Stimulated activated memory B cell treated with anti-CD40 and anti-IgM and Interleukin-4, amounts not matched to agents 10 μg/mL and 1 μg/mL and 100 μg/mL, for 72 hours (primary cell): ENCODE measurements at regions not wholly inside any gene's neighbourhood (a gene's known extent, or its start where the extent isn't known, plus 50 kb on each side); places are given as distances from the start of the nearest gene placed in this dataset.
A peak's percentile ranks its signal among the peaks of the same experiment; 100 is the strongest.
"Not testable (repeated sequence)": the region's sequence is repeated elsewhere in the genome, so short reads cannot be mapped to it uniquely, and the experiment has no call there.

Experiments
- ATAC-seq: fragments of 150-1000 bp; cut with Tn5 transposase; 2 replicates; pipeline ENCODE4 v1.10.0; 2021
- H3K27ac Mint-ChIP-seq: one replicate; pipeline ENCODE4 v1.8.0; 2022; ENCODE audit warnings: mild to moderate bottlenecking, mixed read lengths
- H3K27me3 Mint-ChIP-seq: one replicate; pipeline ENCODE4 v1.8.0; 2022; ENCODE audit warnings: mixed read lengths
- H3K36me3 Mint-ChIP-seq: one replicate; pipeline ENCODE4 v1.8.0; 2022; ENCODE audit warnings: mixed read lengths
- H3K4me1 Mint-ChIP-seq: one replicate; pipeline ENCODE4 v1.8.0; 2022; ENCODE audit warnings: mixed read lengths
- H3K4me3 Mint-ChIP-seq: one replicate; pipeline ENCODE4 v1.8.0; 2022; ENCODE audit warnings: mild to moderate bottlenecking, moderate library complexity, mixed read lengths
- H3K9me3 Mint-ChIP-seq: one replicate; pipeline ENCODE4 v1.8.0; 2022; ENCODE audit warnings: mixed read lengths

DNA sequence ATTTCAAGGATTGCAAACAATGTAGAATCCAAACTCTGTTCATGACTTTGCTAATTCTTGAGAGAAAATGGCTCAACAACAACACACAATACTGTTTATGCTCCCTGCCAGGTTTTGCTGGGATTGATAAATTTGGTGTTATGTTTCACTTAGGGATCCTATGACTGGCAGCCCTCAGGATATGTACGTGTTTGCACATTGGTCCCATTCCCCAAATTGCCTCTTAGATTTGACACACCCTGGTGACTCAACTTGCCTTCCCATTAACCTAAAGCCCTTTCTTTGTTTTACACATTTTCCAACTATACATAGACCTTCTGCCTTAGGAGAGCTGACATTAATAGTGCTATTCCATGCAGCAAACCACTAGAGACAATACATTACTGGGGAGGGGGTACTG is 809.4 kb upstream of the AMELY start:
- no peaks in the 10 kb centered on the region for H3K9me3 Mint-ChIP-seq
- ATAC-seq, result no peak
- no peaks in the 10 kb centered on the region for H3K36me3 Mint-ChIP-seq
- H3K27ac Mint-ChIP-seq, result peak overlapping the region; percentile 86
- peaks cover 43% of the 10 kb centered on the region for H3K4me1 Mint-ChIP-seq
- H3K4me3 Mint-ChIP-seq, result no peak overlapping the region
- no peaks in the 10 kb centered on the region for H3K27me3 Mint-ChIP-seq

DNA sequence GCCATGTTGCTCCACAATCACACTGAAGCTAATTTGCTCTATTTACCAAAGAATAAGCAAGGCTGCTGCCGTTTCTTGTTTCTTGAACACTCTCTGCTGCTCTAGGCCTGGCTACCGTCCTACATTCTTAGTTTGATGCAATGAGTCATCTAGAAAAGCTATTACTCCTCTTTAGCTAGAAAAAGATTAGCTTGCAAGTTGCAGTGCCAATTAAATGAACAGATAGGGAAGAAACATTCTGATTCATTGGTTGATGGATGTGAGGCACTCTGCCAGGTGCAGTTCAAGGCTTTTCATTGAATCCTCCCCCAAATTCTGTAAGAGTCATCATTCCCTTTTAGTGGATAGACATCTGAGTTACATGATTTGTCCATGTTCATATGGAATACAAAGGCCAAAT is 807.7 kb upstream of the AMELY start:
- ATAC-seq, result no peak
- Mint-ChIP-seq H3K4me1 (peaks cover 30% of the 10 kb centered on the region), H3K36me3 (no peaks in the 10 kb centered on the region), H3K4me3 (no peak overlapping the region), H3K9me3 (no peaks in the 10 kb centered on the region), H3K27ac (no peak overlapping the region), H3K27me3 (no peaks in the 10 kb centered on the region)

DNA sequence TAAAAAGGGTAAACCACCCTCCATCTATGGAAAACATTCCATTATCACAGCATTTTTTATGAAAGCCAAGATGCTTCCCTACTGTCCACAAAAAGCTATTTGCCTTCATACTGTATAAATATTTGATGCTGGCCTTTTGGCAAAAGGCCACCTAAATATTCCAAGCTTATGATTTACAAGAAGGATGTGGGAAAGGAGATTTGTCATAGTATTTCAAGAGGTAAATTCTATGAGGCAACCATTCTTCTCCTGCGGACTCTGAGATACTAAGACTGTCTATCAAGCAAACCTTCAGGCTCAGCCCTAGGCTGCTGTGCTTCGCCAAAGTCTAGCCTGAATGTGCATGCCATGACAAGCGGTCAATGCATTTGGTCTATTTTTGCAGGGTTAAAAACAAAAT is 807.1 kb upstream of the AMELY start:
- peaks cover 25% of the 10 kb centered on the region for H3K4me1 Mint-ChIP-seq
- H3K36me3 Mint-ChIP-seq, result no peaks in the 10 kb centered on the region
- no peak for ATAC-seq
- H3K27me3 Mint-ChIP-seq, result no peaks in the 10 kb centered on the region
- H3K4me3 Mint-ChIP-seq, result no peak overlapping the region
- H3K9me3 Mint-ChIP-seq, result no peaks in the 10 kb centered on the region
- no peak overlapping the region for H3K27ac Mint-ChIP-seq

DNA sequence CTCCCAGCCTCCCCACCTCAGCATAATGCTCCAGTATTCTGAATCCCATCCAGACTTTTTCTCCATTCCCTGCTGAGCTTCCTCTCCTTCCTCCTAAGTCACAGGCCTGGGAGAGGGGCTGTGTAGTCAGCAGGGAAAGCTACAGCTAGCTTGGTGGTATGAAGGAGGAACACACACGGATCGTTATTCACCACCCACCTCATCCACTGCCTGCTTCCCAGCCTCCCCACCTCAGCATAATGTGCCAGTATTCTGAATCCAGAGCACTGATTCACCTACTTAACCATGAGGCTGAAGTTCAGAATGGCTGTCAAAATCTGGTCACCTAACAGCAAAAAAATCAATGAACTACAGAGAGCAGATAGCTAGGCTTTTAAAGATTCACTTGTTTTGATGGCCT is 806.6 kb upstream of the AMELY start:
- Mint-ChIP-seq H3K27ac (no peak overlapping the region), H3K9me3 (no peaks in the 10 kb centered on the region), H3K36me3 (no peaks in the 10 kb centered on the region), H3K4me3 (no peak overlapping the region), H3K27me3 (no peaks in the 10 kb centered on the region), H3K4me1 (peaks cover 20% of the 10 kb centered on the region)
- ATAC-seq, result no peak

DNA sequence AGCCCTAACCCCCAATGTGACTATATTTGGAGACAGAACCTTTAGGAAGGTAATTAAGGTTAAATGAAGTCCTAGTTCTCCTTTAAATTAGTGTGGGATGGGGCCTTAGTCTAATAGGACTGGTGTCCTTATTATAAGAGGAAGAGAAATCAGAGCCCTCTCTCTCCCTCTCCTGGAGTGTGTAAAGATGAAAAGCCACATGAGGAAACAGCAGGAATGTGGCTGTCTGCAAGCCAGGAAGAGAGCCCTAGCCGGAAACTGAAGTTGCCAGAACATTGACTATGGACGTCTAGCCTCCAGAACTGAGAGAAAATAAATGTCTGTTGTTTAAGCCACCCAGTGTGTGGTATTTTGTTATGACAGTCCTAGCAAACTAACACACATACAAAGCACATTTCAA is 802.9 kb upstream of the AMELY start:
- no peaks in the 10 kb centered on the region for H3K27me3 Mint-ChIP-seq
- no peak overlapping the region for H3K4me3 Mint-ChIP-seq
- H3K36me3 Mint-ChIP-seq, result no peaks in the 10 kb centered on the region
- no peaks in the 10 kb centered on the region for H3K9me3 Mint-ChIP-seq
- ATAC-seq, result no peak
- no peak overlapping the region for H3K27ac Mint-ChIP-seq
- H3K4me1 Mint-ChIP-seq, result peaks cover 6% of the 10 kb centered on the region

DNA sequence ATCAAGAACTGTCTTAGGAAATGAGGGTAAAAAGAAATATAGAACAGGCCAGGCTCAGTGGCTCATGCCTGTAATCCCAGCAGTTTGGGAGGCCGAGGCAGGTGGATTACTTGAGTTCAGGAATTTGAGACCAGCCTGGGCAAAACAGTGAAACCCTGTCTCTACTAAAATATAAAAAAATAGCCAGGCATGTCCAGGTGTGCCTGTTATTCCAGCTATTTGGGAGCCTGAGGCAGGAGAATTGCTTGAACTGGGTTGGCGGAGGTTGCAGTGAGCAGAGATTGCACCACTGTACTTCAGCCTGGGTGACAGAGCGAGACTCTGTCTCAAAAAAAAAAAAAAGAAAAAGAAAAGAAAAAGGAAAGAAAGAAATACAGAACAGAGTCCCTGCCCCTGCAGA is 802.2 kb upstream of the AMELY start:
- not testable (repeated sequence) for ATAC-seq, H3K4me3 Mint-ChIP-seq, H3K4me1 Mint-ChIP-seq, H3K27ac Mint-ChIP-seq, H3K9me3 Mint-ChIP-seq, H3K27me3 Mint-ChIP-seq, H3K36me3 Mint-ChIP-seq

DNA sequence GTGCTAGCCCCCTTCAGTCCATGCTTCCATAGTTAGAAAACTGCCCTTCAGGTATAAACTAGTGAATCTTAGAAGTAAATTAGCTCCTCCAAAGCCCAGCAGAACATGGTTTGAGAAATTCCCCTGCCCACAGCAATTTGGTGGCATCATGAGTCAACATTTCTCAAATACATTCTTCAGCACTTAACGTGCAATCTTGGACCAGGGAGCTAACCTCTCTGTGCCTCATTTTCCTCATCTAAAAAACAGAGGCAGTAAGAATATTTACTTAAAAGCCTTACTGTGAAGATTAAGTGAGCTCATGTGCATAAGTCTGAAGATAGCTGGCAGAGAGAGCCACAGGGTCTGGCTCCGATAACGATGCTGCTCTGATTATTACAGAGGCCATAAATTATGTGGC is 800.7 kb upstream of the AMELY start:
- H3K9me3 Mint-ChIP-seq, result no peaks in the 10 kb centered on the region
- H3K4me1 Mint-ChIP-seq, result peaks cover 6% of the 10 kb centered on the region
- H3K36me3 Mint-ChIP-seq, result no peaks in the 10 kb centered on the region
- no peak overlapping the region for H3K4me3 Mint-ChIP-seq
- no peak for ATAC-seq
- no peak overlapping the region for H3K27ac Mint-ChIP-seq
- no peaks in the 10 kb centered on the region for H3K27me3 Mint-ChIP-seq

DNA sequence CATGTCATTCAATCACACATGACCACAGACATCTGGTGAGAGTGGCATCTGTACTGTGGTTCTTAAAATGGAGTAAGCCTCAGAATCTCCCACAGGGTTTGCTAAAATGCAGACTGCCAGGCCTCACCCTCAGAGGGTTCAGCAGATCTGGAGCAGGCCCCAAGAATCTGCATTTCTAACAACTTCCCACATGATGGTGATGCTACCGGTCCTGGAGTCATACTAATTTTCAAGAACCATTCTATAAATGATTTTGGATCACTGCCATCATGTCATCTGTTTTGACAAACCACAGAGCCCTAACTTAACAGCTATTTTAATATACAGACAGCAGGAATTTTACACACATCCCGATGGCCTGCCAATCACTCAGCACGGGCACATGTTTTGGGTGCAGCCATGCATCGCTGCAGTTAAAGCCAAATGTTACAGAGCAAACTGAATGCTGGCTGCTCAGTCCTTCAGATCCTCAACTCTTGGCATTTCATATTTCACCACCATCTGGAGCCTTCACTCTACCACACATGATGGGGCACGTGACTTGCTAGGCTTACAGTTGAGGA is 792.1 kb upstream of the AMELY start:
- H3K4me3 Mint-ChIP-seq, result no peak overlapping the region
- ATAC-seq, result no peak
- no peaks in the 10 kb centered on the region for H3K36me3 Mint-ChIP-seq
- H3K27me3 Mint-ChIP-seq, result peaks cover 9% of the 10 kb centered on the region
- H3K27ac Mint-ChIP-seq, result no peak overlapping the region
- no peaks in the 10 kb centered on the region for H3K4me1 Mint-ChIP-seq
- H3K9me3 Mint-ChIP-seq, result no peaks in the 10 kb centered on the region

DNA sequence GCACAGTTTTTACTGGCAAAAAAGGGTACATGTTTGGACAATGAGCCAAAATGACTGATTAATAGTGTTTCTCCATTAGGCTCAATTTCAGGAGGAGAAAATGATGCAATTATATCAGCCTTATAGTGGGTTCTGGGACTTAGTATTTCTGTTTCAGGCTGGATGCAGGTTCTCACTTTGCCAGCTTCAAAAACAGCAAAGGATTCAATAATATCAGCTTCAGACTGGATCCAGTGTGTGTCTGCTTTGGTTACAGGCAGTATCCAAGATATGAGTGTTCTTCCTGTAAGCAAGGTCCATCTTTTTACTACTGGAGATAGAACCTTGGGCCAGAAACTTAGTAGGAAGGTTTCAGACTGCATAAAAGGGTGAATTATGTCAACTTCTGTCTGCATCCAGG is 790.9 kb upstream of the AMELY start:
- peaks cover 9% of the 10 kb centered on the region for H3K27me3 Mint-ChIP-seq
- H3K9me3 Mint-ChIP-seq, result no peaks in the 10 kb centered on the region
- no peaks in the 10 kb centered on the region for H3K4me1 Mint-ChIP-seq
- no peak for ATAC-seq
- H3K4me3 Mint-ChIP-seq, result no peak overlapping the region
- no peak overlapping the region for H3K27ac Mint-ChIP-seq
- no peaks in the 10 kb centered on the region for H3K36me3 Mint-ChIP-seq

DNA sequence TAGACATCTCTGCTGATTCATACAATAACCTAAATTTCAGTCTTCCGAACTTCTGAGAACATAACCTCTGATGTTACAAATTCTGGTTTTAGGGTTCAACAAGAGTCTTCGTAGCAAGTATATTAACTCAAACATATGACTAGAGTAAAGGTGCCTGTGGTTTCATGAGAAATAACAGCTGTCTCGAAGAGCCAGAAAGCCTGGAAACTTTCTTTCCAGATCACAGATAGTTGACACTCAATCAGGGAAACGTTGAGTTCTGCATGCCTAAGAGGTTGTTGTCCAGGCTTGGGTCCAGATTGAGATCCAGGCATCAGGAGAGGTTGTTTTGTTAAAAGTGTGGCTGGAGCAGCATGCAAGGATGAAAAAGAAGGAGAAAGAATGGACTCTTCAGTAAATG is 790.1 kb upstream of the AMELY start:
- Mint-ChIP-seq H3K27me3 (peaks cover 9% of the 10 kb centered on the region), H3K9me3 (no peaks in the 10 kb centered on the region), H3K4me3 (no peak overlapping the region), H3K36me3 (no peaks in the 10 kb centered on the region), H3K27ac (no peak overlapping the region), H3K4me1 (no peaks in the 10 kb centered on the region)
- ATAC-seq, result no peak

DNA sequence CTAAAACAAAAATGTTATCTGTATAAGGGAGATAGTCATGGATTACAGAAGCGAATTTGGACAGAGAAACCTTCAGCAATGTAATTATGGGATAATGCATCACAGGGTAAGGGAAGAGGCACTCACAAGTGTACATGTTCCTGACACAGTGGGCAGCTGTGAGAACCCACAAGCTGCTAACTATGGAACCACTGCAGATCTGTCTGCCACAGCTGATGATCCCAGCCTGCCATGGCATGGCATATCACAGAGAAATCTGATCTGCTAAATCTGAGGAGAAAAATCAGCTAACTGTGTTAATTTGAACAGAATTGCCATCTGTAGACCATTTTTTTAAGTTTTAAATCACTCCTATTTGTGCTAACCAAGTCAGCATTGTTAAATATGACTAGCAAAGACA is 786.0 kb upstream of the AMELY start:
- H3K27me3 Mint-ChIP-seq, result peaks cover 9% of the 10 kb centered on the region
- no peak overlapping the region for H3K4me3 Mint-ChIP-seq
- H3K36me3 Mint-ChIP-seq, result no peaks in the 10 kb centered on the region
- H3K9me3 Mint-ChIP-seq, result no peaks in the 10 kb centered on the region
- H3K4me1 Mint-ChIP-seq, result no peaks in the 10 kb centered on the region
- no peak overlapping the region for H3K27ac Mint-ChIP-seq
- no peak for ATAC-seq

DNA sequence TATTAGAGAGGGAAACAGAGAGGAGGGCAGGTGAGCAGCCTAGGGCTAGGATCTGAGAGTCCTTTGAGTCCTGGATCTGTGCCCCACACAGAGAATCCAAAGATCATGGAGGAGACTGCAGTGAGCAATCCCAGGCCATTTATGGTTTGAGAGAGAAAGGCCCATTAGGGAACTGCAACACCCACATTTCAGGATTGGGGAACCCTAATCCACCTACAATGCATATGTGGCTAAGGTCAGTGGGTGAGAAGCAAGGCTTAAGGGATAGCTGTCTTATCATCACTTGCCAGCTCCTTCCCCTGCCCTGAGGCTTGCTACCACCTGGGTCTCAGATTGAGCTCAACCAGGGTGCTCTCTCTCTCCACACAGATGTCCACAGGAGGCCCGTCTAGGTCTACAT is 781.1 kb upstream of the AMELY start:
- Mint-ChIP-seq H3K4me1 (no peaks in the 10 kb centered on the region), H3K9me3 (no peaks in the 10 kb centered on the region), H3K27ac (no peak overlapping the region), H3K36me3 (no peaks in the 10 kb centered on the region), H3K4me3 (no peak overlapping the region), H3K27me3 (no peaks in the 10 kb centered on the region)
- no peak for ATAC-seq

DNA sequence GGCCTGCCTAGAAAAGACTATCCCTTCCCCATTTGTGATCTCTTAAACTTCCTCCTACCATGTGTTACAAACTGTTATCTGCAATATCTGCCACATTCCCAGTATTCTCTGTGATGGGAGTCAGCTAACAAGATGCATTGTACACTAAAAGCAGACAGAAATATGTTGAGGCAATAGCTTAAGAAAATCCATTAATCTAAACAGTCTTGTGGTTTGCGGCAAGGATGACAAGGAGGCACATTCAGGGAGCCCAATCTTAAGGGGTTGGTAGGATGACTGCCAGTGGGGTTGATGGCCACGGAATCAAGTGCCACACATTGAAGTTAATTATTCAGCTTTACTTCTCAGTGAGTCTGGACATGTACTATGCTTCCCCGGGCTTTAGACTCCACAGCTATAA is 775.5 kb upstream of the AMELY start:
- ATAC-seq, result no peak
- no peaks in the 10 kb centered on the region for H3K4me1 Mint-ChIP-seq
- no peaks in the 10 kb centered on the region for H3K36me3 Mint-ChIP-seq
- no peaks in the 10 kb centered on the region for H3K9me3 Mint-ChIP-seq
- no peak overlapping the region for H3K4me3 Mint-ChIP-seq
- no peaks in the 10 kb centered on the region for H3K27me3 Mint-ChIP-seq
- H3K27ac Mint-ChIP-seq, result no peak overlapping the region

DNA sequence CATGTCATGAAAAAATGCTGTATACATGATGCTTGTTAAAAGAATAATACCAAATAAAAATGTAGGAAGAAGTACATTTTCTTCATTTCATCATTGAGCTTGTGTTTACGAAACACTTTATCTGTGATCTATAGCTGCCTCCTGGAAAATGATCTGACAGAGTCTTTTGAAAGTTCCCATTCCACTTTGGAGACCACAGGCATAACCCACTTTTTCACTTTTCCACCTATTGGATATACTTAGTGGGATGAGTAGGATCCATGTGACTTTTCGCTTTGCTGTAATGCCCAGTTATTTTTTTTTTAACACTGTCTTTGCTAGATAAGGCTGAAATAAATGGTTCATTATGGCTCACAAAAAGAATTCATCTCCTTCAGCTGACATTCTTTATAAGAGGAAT is 773.0 kb upstream of the AMELY start:
- H3K9me3 Mint-ChIP-seq, result no peaks in the 10 kb centered on the region

DNA sequence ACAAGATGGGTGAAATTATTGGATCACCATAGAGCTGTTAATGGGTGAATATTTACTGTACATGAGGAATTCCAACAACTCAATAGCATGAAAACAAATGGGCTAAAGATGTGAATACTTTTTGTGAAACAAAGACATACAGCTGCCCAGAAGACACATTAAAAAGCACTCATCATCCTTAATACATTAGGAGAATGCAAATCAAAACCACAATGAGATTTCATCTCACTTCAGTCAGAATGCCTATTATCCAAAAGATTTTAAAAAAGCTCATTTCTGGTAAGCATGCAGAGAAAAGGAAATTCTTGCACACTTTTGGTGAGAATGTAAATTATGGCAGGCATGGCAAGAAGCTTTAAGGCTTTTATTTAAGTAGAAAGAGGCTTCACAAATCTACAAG is 770.8 kb upstream of the AMELY start:
- no peak for ATAC-seq
- Mint-ChIP-seq H3K9me3 (no peaks in the 10 kb centered on the region), H3K27ac (no peak overlapping the region), H3K4me1 (no peaks in the 10 kb centered on the region), H3K4me3 (no peak overlapping the region), H3K36me3 (no peaks in the 10 kb centered on the region), H3K27me3 (no peaks in the 10 kb centered on the region)

More for the DNA sequence above, 773.0 kb upstream of the AMELY start:
- Mint-ChIP-seq H3K4me1 (no peaks in the 10 kb centered on the region), H3K27me3 (no peaks in the 10 kb centered on the region), H3K4me3 (no peak overlapping the region), H3K27ac (no peak overlapping the region), H3K36me3 (no peaks in the 10 kb centered on the region)
- ATAC-seq, result no peak

DNA sequence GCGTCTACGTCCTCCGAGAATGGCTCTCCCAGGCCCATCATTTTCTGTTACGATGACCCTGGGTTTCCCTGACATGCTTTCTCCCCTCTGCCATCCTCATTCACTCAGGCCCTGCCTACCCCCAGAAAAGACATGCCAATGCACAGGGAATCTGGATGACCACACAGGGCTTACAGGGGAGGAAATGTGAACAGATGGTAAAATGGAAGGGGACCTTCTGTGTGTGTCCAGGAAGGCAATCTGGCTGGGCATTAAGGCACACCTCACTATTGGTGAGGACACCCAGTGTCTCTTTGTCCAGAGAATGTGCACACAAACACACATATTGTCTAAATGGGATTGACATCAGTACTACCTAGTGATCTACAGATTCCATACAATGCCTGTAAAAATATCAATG is 769.9 kb upstream of the AMELY start:
- H3K27me3 Mint-ChIP-seq, result no peaks in the 10 kb centered on the region
- H3K36me3 Mint-ChIP-seq, result no peaks in the 10 kb centered on the region
- no peak overlapping the region for H3K4me3 Mint-ChIP-seq
- H3K4me1 Mint-ChIP-seq, result no peaks in the 10 kb centered on the region
- no peaks in the 10 kb centered on the region for H3K9me3 Mint-ChIP-seq
- H3K27ac Mint-ChIP-seq, result no peak overlapping the region
- no peak for ATAC-seq

DNA sequence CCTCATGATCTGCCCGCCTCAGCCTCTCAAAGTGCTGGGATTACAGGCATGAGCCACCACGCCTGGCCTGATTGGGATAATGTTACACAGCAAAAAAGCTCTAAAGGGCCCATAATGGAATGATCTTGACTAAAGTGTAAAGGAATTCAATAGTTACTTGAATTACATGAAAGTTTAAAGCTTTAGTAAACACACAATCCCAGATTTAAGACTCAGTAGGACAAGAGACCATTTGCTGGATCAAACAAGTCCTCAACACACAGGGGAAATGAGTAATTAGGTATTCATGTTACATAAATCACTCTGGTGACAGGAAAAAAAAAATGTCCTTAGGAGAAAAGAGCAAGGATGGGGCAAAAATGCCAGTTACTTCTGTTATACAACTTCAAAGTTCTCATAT is 762.9 kb upstream of the AMELY start:
- H3K36me3 Mint-ChIP-seq, result no peaks in the 10 kb centered on the region
- H3K4me1 Mint-ChIP-seq, result no peaks in the 10 kb centered on the region
- no peak overlapping the region for H3K4me3 Mint-ChIP-seq
- ATAC-seq, result no peak
- no peak overlapping the region for H3K27ac Mint-ChIP-seq
- no peaks in the 10 kb centered on the region for H3K9me3 Mint-ChIP-seq
- H3K27me3 Mint-ChIP-seq, result no peaks in the 10 kb centered on the region
